Endothelial cell of umbilical vein (primary cell): ENCODE measurements at regions not wholly inside any gene's neighbourhood (a gene's known extent, or its start where the extent isn't known, plus 50 kb on each side); places are given as distances from the start of the nearest gene placed in this dataset.
A peak's percentile ranks its signal among the peaks of the same experiment; 100 is the strongest.

Experiments
- BruUV-seq: library from RNA; stranded (reverse); fragments of 400-500 nt; replicated peaks from 2 replicates; lab custom pipeline; 2021; lab: Mats Ljungman, UMichigan
- CTCF ChIA-PET: fragments of 300-600, 350-600 bp; sonication (Branson Sonifier 250); formaldehyde crosslinking; loops from one replicate; lab custom pipeline; 2021; ENCODE audit warnings: antibody characterized with exemption, inconsistent platforms; lab: Charles Lee
- POLR2A ChIA-PET: fragments of 300-600, 350-600 bp; sonication (Branson Sonifier 250); formaldehyde crosslinking; loops from one replicate; lab custom pipeline; 2021; ENCODE audit warnings: antibody characterized with exemption, inconsistent platforms; lab: Charles Lee
- DNase-seq: peaks from one replicate; pipeline ENCODE4 v3.0.0-alpha.2; 2011; ENCODE audit warnings: low read depth, low spot score
- FAIRE-seq: peaks from 2 replicates; lab custom pipeline; 2011; peaks lifted over from hg19 to GRCh38; lab: Jason Lieb, UNC
- H2AFZ ChIP-seq: 2 replicates; pipeline ENCODE4 v1.6.0; 2012; ENCODE audit warnings: low read depth, low read length, control low read depth, inconsistent platforms
- H3K27ac ChIP-seq: 2 replicates; pipeline ENCODE4 v1.5.1; 2011; ENCODE audit warnings: low read depth, mild to moderate bottlenecking, control low read depth, low read length, moderate library complexity; ENCODE audit not compliant: insufficient read depth
- H3K27me3 ChIP-seq, 2 experiments: 2 replicates each; pipeline versions ENCODE4 v1.6.0 to v1.6.1; 2011; ENCODE audit warnings: low read length in 2 of 2, mixed read lengths in 1 of 2; ENCODE audit not compliant: control insufficient read depth in 2 of 2, insufficient read depth in 2 of 2
- H3K36me3 ChIP-seq, 2 experiments: 2 replicates in 1 of 2; 3 replicates in 1 of 2; pipeline ENCODE4 v1.5.1; 2011; ENCODE audit warnings: low read length in 2 of 2, mild to moderate bottlenecking in 1 of 2, moderate library complexity in 1 of 2; ENCODE audit not compliant: control insufficient read depth in 2 of 2, insufficient read depth in 2 of 2; ENCODE audit errors: extremely low read depth in 1 of 2
- H3K4me1 ChIP-seq: 3 replicates; pipeline ENCODE4 v1.5.1; 2011; ENCODE audit warnings: mild to moderate bottlenecking, low read length; ENCODE audit not compliant: control insufficient read depth, insufficient read depth; ENCODE audit errors: extremely low read depth
- H3K4me2 ChIP-seq: 2 replicates; pipeline ENCODE4 v1.6.1; 2011; ENCODE audit warnings: low read length, control low read depth, mixed read lengths; ENCODE audit not compliant: insufficient read depth
- H3K4me3 ChIP-seq, 3 experiments: fragments of 200-600 bp in 1 of 3; sonication (generic), shearing (Covaris generic) in 1 of 3; replicated peaks in 1 of 3; 2 replicates each; pipeline ENCODE4 v1.5.1; 2011 to 2016; ENCODE audit warnings: control low read depth in 3 of 3, low read length in 3 of 3, mild to moderate bottlenecking in 2 of 3, inconsistent platforms in 1 of 3, low read depth in 1 of 3, moderate library complexity in 1 of 3; ENCODE audit not compliant: insufficient read depth in 1 of 3
- H3K79me2 ChIP-seq: 2 replicates; pipeline ENCODE4 v1.6.0; 2012; ENCODE audit warnings: low read length, inconsistent platforms; ENCODE audit not compliant: control insufficient read depth, insufficient read depth
- H3K9ac ChIP-seq: replicated peaks from 2 replicates; pipeline ENCODE3; 2011; ENCODE audit warnings: low read length, control low read depth; ENCODE audit not compliant: insufficient read depth; ENCODE audit errors: extremely low read depth
- H3K9me1 ChIP-seq: replicated peaks from 3 replicates; pipeline ENCODE4 v1.6.0; 2011; ENCODE audit warnings: mild to moderate bottlenecking, low read length; ENCODE audit not compliant: control insufficient read depth, insufficient read depth; ENCODE audit errors: extremely low read depth
- H3K9me3 ChIP-seq: replicated peaks from 2 replicates; pipeline ENCODE4 v1.5.1; 2012; ENCODE audit warnings: low read length, inconsistent platforms; ENCODE audit not compliant: control insufficient read depth, insufficient read depth
- H4K20me1 ChIP-seq: replicated peaks from 2 replicates; pipeline ENCODE3; 2011; ENCODE audit warnings: mild to moderate bottlenecking, low read length; ENCODE audit not compliant: control insufficient read depth, insufficient read depth; ENCODE audit errors: extremely low read depth
- CTCF ChIP-seq, 2 donors: IDR thresholded peaks; 1 replicate in 1 of 2; 2 replicates in 1 of 2; pipeline ENCODE4 v1.5.1; 2011; ENCODE audit warnings: low read length in 2 of 2, mild to moderate bottlenecking in 2 of 2, moderate library complexity in 2 of 2, control low read depth in 1 of 2, inconsistent platforms in 1 of 2, low read depth in 1 of 2; ENCODE audit not compliant: insufficient read depth in 1 of 2; ENCODE audit errors: extremely low read depth in 1 of 2
- EZH2 ChIP-seq: IDR thresholded peaks from 2 replicates; pipeline ENCODE4 v1.6.1; 2012; ENCODE audit warnings: borderline replicate concordance, low read depth, mild to moderate bottlenecking, moderate library complexity, low read length, inconsistent platforms; ENCODE audit not compliant: severe bottlenecking
- FOS ChIP-seq: IDR thresholded peaks from 2 replicates; pipeline ENCODE4 v1.6.1; 2011; ENCODE audit warnings: mild to moderate bottlenecking, low read length, moderate library complexity, borderline replicate concordance; ENCODE audit not compliant: insufficient read depth
- GATA2 ChIP-seq: IDR thresholded peaks from 2 replicates; pipeline ENCODE4 v1.7.0; 2011; ENCODE audit warnings: low read depth, mild to moderate bottlenecking, moderate library complexity, mixed read lengths, low read length; ENCODE audit not compliant: insufficient read length, insufficient read depth
- JUN ChIP-seq: IDR thresholded peaks from 2 replicates; pipeline ENCODE4 v1.6.1; 2011; ENCODE audit warnings: borderline replicate concordance, low read depth; ENCODE audit not compliant: insufficient read length, insufficient read depth
- MYC ChIP-seq: IDR thresholded peaks from one replicate; pipeline ENCODE4 v1.6.1; 2011; ENCODE audit warnings: mild to moderate bottlenecking, low read depth, low read length
- POLR2A ChIP-seq: IDR thresholded peaks from 2 replicates; pipeline ENCODE4 v1.6.1; 2012; ENCODE audit warnings: low read depth, mild to moderate bottlenecking, control low read depth, low read length
- POLR2AphosphoS5 ChIP-seq: IDR thresholded peaks from 2 replicates; pipeline ENCODE4 v1.6.1; 2012; ENCODE audit warnings: low read depth, mild to moderate bottlenecking, control low read depth, low read length, moderate library complexity; ENCODE audit not compliant: insufficient read depth
- dilution Hi-C: fragments of 300-500 bp; cut with MboI; formaldehyde crosslinking; loops from one replicate; pipeline ENCODE4 v1.15.0; 2019; ENCODE audit warnings: low sequenced_read_pairs; ENCODE audit not compliant: extremely low pct_ligation_motif_present
- intact Hi-C: fragments of 100-400 bp; cut with micrococcal nuclease; formaldehyde crosslinking; loops from one replicate; pipeline ENCODE4 v1.10.0; 2022
- TF ChIP-seq, protein P1 (sequence below): IDR thresholded peaks from 2 replicates; pipeline ENCODE4 v1.6.1; 2011; ENCODE audit not compliant: insufficient read depth, insufficient read length

GRCh38 chr2:241965931-241966412, 96.4 kb downstream of the RTP5 start:
- Histone ChIP-seq H3K9me3 (no peaks in the 10 kb centered on the region), H3K9ac (no peak overlapping the region), H3K4me1 (no peaks in the 10 kb centered on the region), H3K27ac (no peak overlapping the region), H3K4me3 (peak overlapping the region in 1 of 3 experiments; percentile 20), H4K20me1 (no peaks in the 10 kb centered on the region), H3K4me2 (peak overlapping the region; percentile 47), H3K9me1 (no peaks in the 10 kb centered on the region), H3K27me3 (peaks cover 0 to 2% of the 10 kb centered on the region in 2 experiments), H3K79me2 (no peaks in the 10 kb centered on the region), H2AFZ (peak overlapping the region; percentile 84), H3K36me3 (no peaks in the 10 kb centered on the region)
- intact Hi-C loops: no loop called here
- ChIA-PET POLR2A (no interaction called here), CTCF (interaction anchor here (1.0 kb wide), 2 partner anchors 12 to 15 kb away, joined by 3 to 6 read pairs; no protein-coding TSS in a partner anchor)
- TF ChIP-seq JUN (peak; percentile 67), POLR2A (no peak), FOS (peak; percentile 68)
- DNase-seq (peak; percentile 73), FAIRE-seq (no peak)
- BruUV-seq: no TSS peak
- dilution Hi-C loops: no loop called here

GRCh38 chr2:241966647-241967466, 97.3 kb downstream of the RTP5 start:
- H3K27me3 ChIP-seq: no peaks in the 10 kb centered on the region
- FAIRE-seq (no peak), DNase-seq (no peak)
- intact Hi-C loops: no loop called here
- H2AFZ ChIP-seq: no peak overlapping the region
- BruUV-seq: no TSS peak
- H3K9me1 ChIP-seq: no peaks in the 10 kb centered on the region
- no peak overlapping the region for H3K27ac ChIP-seq
- ChIA-PET POLR2A (no interaction called here), CTCF (no interaction called here)
- no peak overlapping the region for H3K4me2 ChIP-seq
- dilution Hi-C loops: no loop called here
- no peaks in the 10 kb centered on the region for H3K36me3 ChIP-seq
- H3K79me2 ChIP-seq: no peaks in the 10 kb centered on the region
- no peak overlapping the region for H3K9ac ChIP-seq
- no peaks in the 10 kb centered on the region for H4K20me1 ChIP-seq
- no peak overlapping the region for H3K4me3 ChIP-seq
- no peaks in the 10 kb centered on the region for H3K9me3 ChIP-seq
- TF ChIP-seq EZH2: no peak
- TF ChIP-seq FOS: no peak
- TF ChIP-seq GATA2: no peak
- TF ChIP-seq POLR2A: no peak
- no peak for TF ChIP-seq CTCF (IDR thresholded peaks at IDR 0.05; ENCODE audit: extremely low read depth in 1 of 2, insufficient read depth in 1 of 2, low read depth in 1 of 2, low read length in 2 of 2)
- no peak for TF ChIP-seq JUN
- TF ChIP-seq POLR2AphosphoS5: no peak
- TF ChIP-seq, protein P1, sequence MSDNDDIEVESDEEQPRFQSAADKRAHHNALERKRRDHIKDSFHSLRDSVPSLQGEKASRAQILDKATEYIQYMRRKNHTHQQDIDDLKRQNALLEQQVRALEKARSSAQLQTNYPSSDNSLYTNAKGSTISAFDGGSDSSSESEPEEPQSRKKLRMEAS: no peak
- no peak for TF ChIP-seq MYC
- H3K4me1 ChIP-seq: no peaks in the 10 kb centered on the region
